ENCODE measurements at regions not wholly inside any gene's neighbourhood (a gene's known extent, or its start where the extent isn't known, plus 50 kb on each side); places are given as distances from the start of the nearest gene placed in this dataset.

- H3K4me3 ChIP-seq (ENCODE audit: low read length), result peak overlapping the region; percentile 16
- TF ChIP-seq, protein P1, sequence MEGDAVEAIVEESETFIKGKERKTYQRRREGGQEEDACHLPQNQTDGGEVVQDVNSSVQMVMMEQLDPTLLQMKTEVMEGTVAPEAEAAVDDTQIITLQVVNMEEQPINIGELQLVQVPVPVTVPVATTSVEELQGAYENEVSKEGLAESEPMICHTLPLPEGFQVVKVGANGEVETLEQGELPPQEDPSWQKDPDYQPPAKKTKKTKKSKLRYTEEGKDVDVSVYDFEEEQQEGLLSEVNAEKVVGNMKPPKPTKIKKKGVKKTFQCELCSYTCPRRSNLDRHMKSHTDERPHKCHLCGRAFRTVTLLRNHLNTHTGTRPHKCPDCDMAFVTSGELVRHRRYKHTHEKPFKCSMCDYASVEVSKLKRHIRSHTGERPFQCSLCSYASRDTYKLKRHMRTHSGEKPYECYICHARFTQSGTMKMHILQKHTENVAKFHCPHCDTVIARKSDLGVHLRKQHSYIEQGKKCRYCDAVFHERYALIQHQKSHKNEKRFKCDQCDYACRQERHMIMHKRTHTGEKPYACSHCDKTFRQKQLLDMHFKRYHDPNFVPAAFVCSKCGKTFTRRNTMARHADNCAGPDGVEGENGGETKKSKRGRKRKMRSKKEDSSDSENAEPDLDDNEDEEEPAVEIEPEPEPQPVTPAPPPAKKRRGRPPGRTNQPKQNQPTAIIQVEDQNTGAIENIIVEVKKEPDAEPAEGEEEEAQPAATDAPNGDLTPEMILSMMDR (conservative IDR thresholded peaks at IDR 0.05; ENCODE audit: low read depth, low read length), result no peak
- peak; percentile 25 for DNase-seq (ENCODE audit: low read depth)
These were observed 70.2 kb downstream of the HRH4 start for GRCh38 chr18:24530630-24531111.

DNA sequence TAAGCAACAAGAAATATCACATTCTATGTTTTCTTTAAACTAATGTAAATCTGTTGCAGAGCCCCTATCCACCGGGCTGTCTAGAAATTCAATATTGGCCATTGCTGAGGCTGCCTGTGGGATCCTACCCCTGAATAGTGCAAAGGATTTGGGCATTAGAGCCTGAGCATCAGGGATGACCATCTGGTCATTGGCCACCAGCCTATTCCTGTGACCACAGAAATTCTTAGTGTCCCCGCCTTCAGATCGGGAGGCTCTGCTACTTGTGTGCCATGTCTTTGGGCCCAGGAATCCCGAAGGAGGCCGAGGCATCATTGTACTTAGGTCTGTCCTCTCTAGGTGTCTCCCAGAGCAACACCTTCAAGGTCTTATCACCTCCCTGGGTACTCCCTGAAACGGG lies 73.8 kb downstream of the HRH4 start:
- TF ChIP-seq, protein P1 (conservative IDR thresholded peaks at IDR 0.05; ENCODE audit: low read depth, low read length), result no peak
- no peak for DNase-seq (ENCODE audit: low read depth)
- H3K4me3 ChIP-seq (ENCODE audit: low read length), result no peak overlapping the region

DNA sequence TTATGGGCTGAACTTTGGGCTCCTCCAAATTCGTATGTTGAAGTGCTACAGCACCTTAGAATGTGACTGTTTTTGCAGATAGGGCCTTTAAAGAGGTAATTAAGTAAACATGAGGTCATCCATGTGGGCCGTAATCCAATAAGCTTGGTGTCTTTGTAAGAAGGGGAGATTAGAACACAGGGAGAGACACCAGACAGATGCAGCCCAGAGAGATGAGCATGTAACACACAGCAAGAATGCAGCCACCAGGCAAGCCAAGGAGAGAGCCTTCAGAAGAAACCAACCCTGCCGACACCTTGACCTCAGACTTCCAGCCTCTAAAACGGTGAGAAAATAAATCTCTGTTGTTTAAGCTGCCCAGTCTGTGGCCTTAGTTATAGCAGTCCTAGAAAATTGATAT lies 74.3 kb downstream of the HRH4 start:
- no peak for DNase-seq (ENCODE audit: low read depth)
- TF ChIP-seq, protein P1 (conservative IDR thresholded peaks at IDR 0.05; ENCODE audit: low read depth, low read length), result no peak
- H3K4me3 ChIP-seq (ENCODE audit: low read length), result no peak overlapping the region

DNA sequence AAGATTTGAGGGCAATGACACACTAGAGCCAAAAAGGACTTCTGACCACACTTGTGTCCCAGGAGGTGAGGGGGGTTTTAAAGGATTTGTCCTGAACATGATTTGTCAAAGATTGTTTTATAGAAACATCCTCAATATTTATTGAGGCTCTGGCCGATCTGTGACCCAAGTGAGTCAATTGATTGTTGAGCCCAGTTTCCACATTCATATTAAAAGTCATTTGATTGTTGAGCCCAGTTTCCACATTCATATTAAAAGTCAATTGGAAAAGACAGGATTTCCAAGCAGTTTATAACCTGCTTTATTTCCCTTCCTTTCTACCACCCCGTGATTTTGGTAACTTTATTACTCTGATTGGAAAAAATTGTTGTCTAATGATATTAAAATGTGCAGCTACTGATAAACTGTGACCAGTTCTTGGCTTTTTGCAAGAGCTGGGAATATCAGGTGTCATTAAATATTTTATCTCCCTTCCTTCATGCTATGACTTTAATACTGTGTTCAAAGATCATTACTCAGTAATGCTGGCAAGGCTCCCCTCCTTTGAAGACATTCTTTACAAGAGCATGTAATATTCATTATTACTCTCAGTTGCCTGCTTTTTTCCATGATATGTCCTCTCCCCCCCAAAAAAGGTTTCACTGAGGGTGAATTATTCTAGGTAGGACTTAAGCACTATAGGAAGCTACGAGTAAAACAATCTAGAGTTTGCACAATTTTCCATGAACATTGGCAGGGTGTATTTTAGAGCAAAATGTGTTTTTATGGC lies 75.3 kb downstream of the HRH4 start:
- TF ChIP-seq, protein P1 (conservative IDR thresholded peaks at IDR 0.05; ENCODE audit: low read depth, low read length), result no peak
- DNase-seq (ENCODE audit: low read depth), result no peak
- H3K4me3 ChIP-seq (ENCODE audit: low read length), result no peak overlapping the region

DNA sequence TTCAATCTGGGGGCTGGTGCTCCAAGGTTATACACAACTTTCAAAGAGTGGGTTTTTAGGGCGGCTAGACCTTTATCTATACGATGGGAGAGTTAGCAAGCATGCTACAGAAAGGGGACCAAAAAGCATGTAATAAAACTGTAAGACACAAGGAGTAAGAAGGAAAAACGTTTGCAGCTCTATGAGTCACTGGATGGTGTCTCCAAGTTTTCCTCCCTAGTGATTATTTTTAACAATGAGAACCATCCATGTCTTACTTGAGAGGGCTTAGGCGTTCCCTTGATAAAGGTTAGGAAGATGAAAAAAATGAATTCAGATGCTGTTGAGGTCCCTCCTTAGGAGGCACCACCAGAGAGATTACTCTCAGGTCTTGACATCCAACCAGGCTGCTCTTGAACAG lies 75.9 kb downstream of the HRH4 start:
- TF ChIP-seq, protein P1 (conservative IDR thresholded peaks at IDR 0.05; ENCODE audit: low read depth, low read length), result no peak
- DNase-seq (ENCODE audit: low read depth), result no peak
- no peak overlapping the region for H3K4me3 ChIP-seq (ENCODE audit: low read length)

DNA sequence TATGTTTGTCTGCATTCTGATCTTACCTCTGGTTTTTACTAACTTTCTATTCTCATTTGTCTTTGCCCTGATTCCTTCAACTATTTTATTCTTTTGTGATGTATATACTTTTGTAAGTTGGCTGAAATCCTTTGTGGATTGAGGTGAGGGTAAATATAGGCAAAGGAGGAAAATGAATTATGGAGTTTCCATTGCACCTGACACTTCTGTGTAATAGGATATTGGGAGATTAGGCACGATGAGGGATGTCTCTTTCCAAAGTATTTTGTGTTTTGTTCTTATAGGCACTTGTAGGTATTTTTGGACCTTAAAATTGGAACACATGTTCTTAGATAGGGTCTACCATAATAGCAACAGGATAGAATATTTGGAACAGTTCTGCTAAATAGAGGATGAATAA lies 76.4 kb downstream of the HRH4 start:
- DNase-seq (ENCODE audit: low read depth), result no peak
- TF ChIP-seq, protein P1 (conservative IDR thresholded peaks at IDR 0.05; ENCODE audit: low read depth, low read length), result no peak
- H3K4me3 ChIP-seq (ENCODE audit: low read length), result no peak overlapping the region

Data from retinal pigment epithelial cell (primary cell).